Skin of body (tissue), 1 donor: ENCODE measurements at regions not wholly inside any gene's neighbourhood (a gene's known extent, or its start where the extent isn't known, plus 50 kb on each side); places are given as distances from the start of the nearest gene placed in this dataset.
"Not testable (repeated sequence)": the region's sequence is repeated elsewhere in the genome, so short reads cannot be mapped to it uniquely, and the experiment has no call there.

Experiments used
- DNase-seq: peaks from one replicate; lab custom pipeline; 2025; lab: John Stamatoyannopoulos, UW

DNA sequence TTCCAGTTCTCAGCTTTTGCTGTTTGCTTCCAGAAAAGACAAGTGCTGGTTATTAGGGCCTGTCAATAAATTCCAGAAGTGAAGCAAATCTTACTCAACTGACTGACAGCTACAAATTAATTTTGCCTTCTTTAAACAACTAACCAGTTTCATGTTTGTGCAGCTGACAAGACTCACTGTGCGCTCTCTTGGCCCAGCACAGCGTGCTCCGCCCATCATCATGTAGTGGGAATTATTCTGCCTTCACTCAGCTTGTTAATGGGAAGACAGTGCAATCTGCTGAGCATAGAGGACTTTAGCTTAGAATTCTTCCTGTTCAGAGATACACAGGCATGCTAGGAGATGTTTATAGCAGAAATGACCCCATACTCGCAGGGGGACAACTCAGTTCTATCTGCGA, 808.9 kb downstream of the CCSER2 start:
- DNase-seq: no peak

DNA sequence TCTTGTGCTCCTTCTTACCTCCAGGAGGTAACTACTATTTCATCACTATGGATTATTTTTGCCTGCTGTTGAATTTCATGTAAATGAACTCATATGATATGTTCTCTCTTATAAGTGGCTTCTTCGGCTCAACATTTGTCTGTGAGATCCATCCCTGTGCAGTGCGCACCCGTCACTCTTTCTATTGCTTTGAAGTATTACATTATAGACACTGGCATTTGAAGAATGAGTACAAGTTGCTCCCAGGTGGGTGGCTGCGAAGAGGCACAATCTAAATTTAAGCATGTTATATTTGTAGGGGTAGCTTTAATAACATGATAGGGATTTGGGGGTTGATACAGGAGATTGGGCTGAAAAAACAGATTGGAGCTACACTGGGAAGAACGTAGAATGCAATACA, 809.7 kb downstream of the CCSER2 start:
- DNase-seq: no peak

- no peak for DNase-seq
Measured at GRCh38 chr10:85139124-85139523, 810.7 kb downstream of the CCSER2 start.

- DNase-seq: not testable (repeated sequence)
Measured at GRCh38 chr10:85141520-85141919, 813.1 kb downstream of the CCSER2 start.

- no peak for DNase-seq
Measured at GRCh38 chr10:85145966-85146365, 817.6 kb downstream of the CCSER2 start.

DNA sequence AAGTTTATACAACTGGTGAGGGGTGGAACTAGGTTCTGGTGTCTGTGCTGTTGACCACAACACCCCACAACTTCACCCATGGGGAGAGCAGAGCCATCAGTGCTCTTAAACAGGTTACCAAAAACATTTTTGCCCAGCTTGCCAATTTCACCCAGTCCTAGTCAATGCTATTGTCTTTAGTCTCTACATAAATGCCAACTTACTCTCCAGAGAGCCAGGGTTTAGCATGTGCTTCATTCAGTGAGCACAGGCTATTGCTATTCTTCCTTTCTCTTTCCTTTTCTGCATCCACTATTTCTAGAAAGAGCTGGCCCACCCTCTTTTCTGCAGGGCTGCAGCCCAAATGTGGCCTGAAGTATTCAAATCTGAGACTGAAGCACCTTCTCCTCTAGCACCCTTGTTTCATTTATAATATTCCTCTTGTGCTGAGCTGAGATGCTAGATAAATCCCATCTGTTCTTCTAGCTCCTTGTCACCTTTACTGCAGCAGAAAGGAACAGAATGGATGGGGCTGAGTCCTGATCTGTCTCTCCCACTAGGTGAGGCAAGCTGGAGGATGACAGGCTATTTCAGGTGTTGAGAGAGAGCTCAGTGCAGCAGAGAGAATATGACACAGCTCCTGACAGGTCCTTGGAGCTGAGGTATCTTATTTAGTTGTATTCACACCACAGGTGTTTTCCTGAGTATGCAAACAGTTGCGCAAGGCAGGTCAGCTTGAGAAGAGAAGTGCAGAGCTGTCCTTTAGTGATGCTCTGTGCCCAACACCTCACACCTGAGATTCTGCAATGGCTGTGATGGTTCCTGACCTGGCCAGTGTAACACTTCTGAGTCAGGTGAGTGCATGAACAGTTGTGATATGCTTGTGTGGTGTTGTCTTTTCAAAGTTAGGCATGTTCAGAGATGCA, 819.2 kb downstream of the CCSER2 start:
- no peak for DNase-seq

GRCh38 chr10:85148693-85149640, 820.6 kb downstream of the CCSER2 start:
- no peak for DNase-seq

DNA sequence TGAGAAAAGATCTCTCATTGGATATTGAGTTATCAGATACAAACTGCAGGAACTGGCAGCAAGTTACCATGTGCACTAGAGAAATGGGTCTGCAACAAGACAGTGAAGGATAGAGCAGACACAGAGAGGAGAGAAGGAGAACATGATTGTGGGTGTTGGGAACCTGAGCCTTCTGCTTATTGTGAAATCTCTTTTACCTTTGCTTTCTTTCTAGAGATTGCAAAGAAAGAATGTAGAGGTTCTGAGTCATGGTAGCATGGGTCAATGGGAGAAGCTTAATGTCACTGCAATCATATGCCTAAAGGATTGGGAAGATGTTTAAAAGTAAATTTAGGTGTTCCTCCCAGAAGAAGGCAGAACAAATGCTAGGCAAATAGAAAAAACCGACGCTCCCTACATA, 821.4 kb downstream of the CCSER2 start:
- DNase-seq: no peak

- DNase-seq: no peak
Measured at GRCh38 chr10:85151506-85151905, 823.1 kb downstream of the CCSER2 start.

- DNase-seq: no peak
Measured at GRCh38 chr10:85152496-85152895, 824.1 kb downstream of the CCSER2 start.

GRCh38 chr10:85152911-85153310, 824.5 kb downstream of the CCSER2 start:
- no peak for DNase-seq

- DNase-seq: no peak
Measured at GRCh38 chr10:85157206-85157605, 828.8 kb downstream of the CCSER2 start.

DNA sequence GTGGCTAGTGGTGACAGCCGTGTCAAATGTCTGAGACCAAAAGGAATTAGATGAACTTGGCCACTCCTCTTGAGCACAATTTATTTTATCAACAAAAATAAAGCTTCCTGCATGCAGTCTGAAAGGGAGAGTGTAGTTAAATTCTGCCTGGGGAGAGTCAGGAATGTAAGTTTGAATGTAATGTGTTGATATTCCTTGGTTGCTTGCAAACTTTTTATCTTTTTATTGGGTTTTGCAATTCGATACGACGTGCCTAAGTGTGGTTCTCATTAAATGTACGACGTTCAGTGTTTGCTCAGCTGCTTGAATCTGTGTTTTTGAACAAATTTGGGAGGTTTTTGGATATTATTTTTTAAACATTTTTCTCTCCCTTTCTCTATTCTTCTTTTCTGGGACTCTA, 839.9 kb downstream of the CCSER2 start:
- DNase-seq: peak; percentile 10

DNA sequence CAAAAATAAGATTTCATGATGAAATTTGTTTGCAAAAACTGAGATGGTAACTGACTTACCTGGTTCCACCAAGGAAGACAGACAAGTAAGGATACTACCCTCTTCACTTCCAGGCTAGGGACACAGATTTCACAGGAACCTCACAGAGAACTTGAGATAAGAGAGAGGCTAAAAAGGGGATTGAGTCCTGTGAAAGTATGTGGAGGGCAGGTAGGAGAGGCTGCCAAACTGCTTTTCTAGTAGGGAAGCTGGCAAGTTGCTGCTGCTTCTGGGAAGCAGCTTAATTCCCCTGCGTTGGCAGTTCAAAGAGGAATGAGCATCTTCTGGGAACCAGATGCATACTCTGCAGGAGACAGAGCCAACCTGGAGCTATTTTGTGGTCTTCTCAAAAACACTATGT, 841.6 kb downstream of the CCSER2 start:
- no peak for DNase-seq

GRCh38 chr10:85175635-85176034, 847.2 kb downstream of the CCSER2 start:
- DNase-seq: no peak

GRCh38 chr10:85177767-85178166, 849.4 kb downstream of the CCSER2 start:
- no peak for DNase-seq

GRCh38 chr10:85187047-85187446, 858.7 kb downstream of the CCSER2 start:
- DNase-seq: no peak

DNA sequence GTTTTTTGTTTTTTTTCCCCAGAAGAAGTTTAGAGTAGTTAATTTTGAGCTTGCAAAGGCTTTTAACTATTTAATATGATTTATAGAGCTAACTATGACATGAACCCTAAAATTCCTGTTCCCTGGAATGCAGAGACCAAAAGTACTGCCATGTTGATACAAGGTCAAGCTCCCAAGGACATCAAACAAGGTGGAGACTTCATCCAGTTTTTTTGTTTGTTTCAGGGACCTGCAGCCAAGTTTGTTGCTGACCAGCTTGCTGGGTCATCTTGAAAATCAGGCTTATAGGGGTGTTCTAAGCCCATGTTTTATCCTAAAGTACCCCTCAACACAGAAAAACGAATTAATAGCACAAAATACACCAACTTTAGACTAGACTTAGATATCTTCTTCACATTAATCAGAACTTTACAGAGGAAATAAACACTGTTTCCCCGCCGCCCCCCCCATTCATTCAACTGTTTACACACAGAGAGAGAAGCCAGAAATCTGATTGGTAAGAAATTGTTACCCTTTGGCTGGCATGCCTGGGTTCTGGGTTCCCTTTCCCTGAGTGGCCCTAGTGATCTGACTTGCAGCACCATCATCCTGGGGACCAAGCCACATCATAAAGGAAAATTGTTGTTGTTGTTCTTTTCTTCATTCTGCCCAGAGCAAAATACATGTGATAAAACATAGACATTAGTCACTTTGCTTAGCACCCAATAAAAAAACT, 860.5 kb downstream of the CCSER2 start:
- DNase-seq: no peak

- no peak for DNase-seq
Measured at GRCh38 chr10:85193796-85194195, 865.4 kb downstream of the CCSER2 start.

GRCh38 chr10:85194706-85195105, 866.3 kb downstream of the CCSER2 start:
- DNase-seq: no peak

DNA sequence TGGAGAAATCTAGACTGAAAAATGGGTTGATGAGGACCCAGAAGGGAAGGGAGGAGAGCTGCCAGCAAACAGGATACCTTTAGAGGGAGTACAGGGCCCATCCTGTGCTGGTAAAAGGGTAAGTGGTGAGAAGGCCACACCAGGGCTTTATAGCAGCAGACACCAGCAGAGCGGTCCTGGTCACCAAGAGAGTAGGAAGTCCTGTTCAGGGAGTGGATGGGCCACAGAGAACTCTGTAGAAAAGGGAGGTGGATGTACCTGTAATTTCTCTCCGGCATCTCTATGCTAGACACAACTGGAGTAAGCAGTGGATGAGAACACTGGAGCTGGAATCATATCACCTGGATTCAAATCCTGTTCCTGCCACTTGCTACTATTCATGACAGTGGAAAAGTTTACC, 867.2 kb downstream of the CCSER2 start:
- DNase-seq: no peak

GRCh38 chr10:85204814-85205213, 876.4 kb downstream of the CCSER2 start:
- no peak for DNase-seq
